ENCODE measurements at regions not wholly inside any gene's neighbourhood (a gene's known extent, or its start where the extent isn't known, plus 50 kb on each side); places are given as distances from the start of the nearest gene placed in this dataset.

GRCh38 chr13:103542648-103543047 lies 476.4 kb upstream of the SLC10A2 start:
- Histone ChIP-seq H4K20me1 (ENCODE audit: insufficient read depth, low read length) (no peaks in the 10 kb centered on the region), H3K9me3 (ENCODE audit: low read length) (no peaks in the 10 kb centered on the region), H3K9me2 (ENCODE audit: insufficient read depth, low read length) (no peaks in the 10 kb centered on the region), H2AFZ (ENCODE audit: low read length) (no peak overlapping the region), H3K4me3 (ENCODE audit: low read depth, low read length, poor library complexity, severe bottlenecking) (no peak overlapping the region), H3K4me1 (ENCODE audit: insufficient read depth, low read length, poor library complexity, severe bottlenecking) (no peaks in the 10 kb centered on the region), H3K4me2 (ENCODE audit: low read length) (no peak overlapping the region), H3K27ac (ENCODE audit: low read depth, low read length, poor library complexity, severe bottlenecking) (no peak overlapping the region), H3K79me2 (ENCODE audit: insufficient read depth, low read depth, low read length) (no peaks in the 10 kb centered on the region), H3K36me3 (ENCODE audit: insufficient read depth, low read length) (no peaks in the 10 kb centered on the region)
- no peak for TF ChIP-seq EZH2phosphoT487 (IDR thresholded peaks at IDR 0.05; ENCODE audit: borderline replicate concordance, low read depth, low read length)
- TF ChIP-seq, protein P1, sequence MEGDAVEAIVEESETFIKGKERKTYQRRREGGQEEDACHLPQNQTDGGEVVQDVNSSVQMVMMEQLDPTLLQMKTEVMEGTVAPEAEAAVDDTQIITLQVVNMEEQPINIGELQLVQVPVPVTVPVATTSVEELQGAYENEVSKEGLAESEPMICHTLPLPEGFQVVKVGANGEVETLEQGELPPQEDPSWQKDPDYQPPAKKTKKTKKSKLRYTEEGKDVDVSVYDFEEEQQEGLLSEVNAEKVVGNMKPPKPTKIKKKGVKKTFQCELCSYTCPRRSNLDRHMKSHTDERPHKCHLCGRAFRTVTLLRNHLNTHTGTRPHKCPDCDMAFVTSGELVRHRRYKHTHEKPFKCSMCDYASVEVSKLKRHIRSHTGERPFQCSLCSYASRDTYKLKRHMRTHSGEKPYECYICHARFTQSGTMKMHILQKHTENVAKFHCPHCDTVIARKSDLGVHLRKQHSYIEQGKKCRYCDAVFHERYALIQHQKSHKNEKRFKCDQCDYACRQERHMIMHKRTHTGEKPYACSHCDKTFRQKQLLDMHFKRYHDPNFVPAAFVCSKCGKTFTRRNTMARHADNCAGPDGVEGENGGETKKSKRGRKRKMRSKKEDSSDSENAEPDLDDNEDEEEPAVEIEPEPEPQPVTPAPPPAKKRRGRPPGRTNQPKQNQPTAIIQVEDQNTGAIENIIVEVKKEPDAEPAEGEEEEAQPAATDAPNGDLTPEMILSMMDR (conservative IDR thresholded peaks at IDR 0.05; ENCODE audit: low read length) = no peak
- DNase-seq (ENCODE audit: low spot score) = no peak
- CTCF ChIA-PET (ENCODE audit: unreplicated experiment) = no interaction called here
- BruUV-seq (replicated peaks) = no TSS peak
- POLR2A ChIA-PET = no interaction called here
- intact Hi-C loops (cut with micrococcal nuclease; ENCODE audit: unreplicated experiment) = no loop called here

GRCh38 chr13:103540382-103540765 lies 474.2 kb upstream of the SLC10A2 start:
- no peaks in the 10 kb centered on the region for H3K9me2 ChIP-seq (ENCODE audit: insufficient read depth, low read length)
- no peak overlapping the region for H3K27ac ChIP-seq (ENCODE audit: low read depth, low read length, poor library complexity, severe bottlenecking)
- no peaks in the 10 kb centered on the region for H3K4me1 ChIP-seq (ENCODE audit: insufficient read depth, low read length, poor library complexity, severe bottlenecking)
- no peaks in the 10 kb centered on the region for H4K20me1 ChIP-seq (ENCODE audit: insufficient read depth, low read length)
- ChIA-PET POLR2A (no interaction called here), CTCF (ENCODE audit: unreplicated experiment) (no interaction called here)
- H3K9me3 ChIP-seq (ENCODE audit: low read length) = no peaks in the 10 kb centered on the region
- no peak for TF ChIP-seq EZH2phosphoT487 (IDR thresholded peaks at IDR 0.05; ENCODE audit: borderline replicate concordance, low read depth, low read length)
- TF ChIP-seq, protein P1 (conservative IDR thresholded peaks at IDR 0.05; ENCODE audit: low read length) = no peak
- H3K36me3 ChIP-seq (ENCODE audit: insufficient read depth, low read length) = no peaks in the 10 kb centered on the region
- H3K4me3 ChIP-seq (ENCODE audit: low read depth, low read length, poor library complexity, severe bottlenecking) = no peak overlapping the region
- no peak overlapping the region for H3K4me2 ChIP-seq (ENCODE audit: low read length)
- no peaks in the 10 kb centered on the region for H3K79me2 ChIP-seq (ENCODE audit: insufficient read depth, low read depth, low read length)
- H2AFZ ChIP-seq (ENCODE audit: low read length) = no peak overlapping the region
- no peak for DNase-seq (ENCODE audit: low spot score)
- BruUV-seq (replicated peaks) = no TSS peak
- intact Hi-C loops (cut with micrococcal nuclease; ENCODE audit: unreplicated experiment) = no loop called here

- CTCF ChIA-PET (ENCODE audit: unreplicated experiment) = no interaction called here
- TF ChIP-seq, protein P1 (conservative IDR thresholded peaks at IDR 0.05; ENCODE audit: low read length) = no peak
- TF ChIP-seq EZH2phosphoT487 (IDR thresholded peaks at IDR 0.05; ENCODE audit: borderline replicate concordance, low read depth, low read length) = no peak
- intact Hi-C loops (cut with micrococcal nuclease; ENCODE audit: unreplicated experiment) = no loop called here
These were observed 473.6 kb upstream of the SLC10A2 start for GRCh38 chr13:103539721-103540381.

More at GRCh38 chr13:103539721-103540381, 473.6 kb upstream of the SLC10A2 start:
- no peaks in the 10 kb centered on the region for H4K20me1 ChIP-seq (ENCODE audit: insufficient read depth, low read length)
- no TSS peak for BruUV-seq (replicated peaks)
- no peaks in the 10 kb centered on the region for H3K36me3 ChIP-seq (ENCODE audit: insufficient read depth, low read length)
- no peak overlapping the region for H3K4me2 ChIP-seq (ENCODE audit: low read length)
- H2AFZ ChIP-seq (ENCODE audit: low read length) = no peak overlapping the region
- no peaks in the 10 kb centered on the region for H3K9me3 ChIP-seq (ENCODE audit: low read length)
- H3K4me1 ChIP-seq (ENCODE audit: insufficient read depth, low read length, poor library complexity, severe bottlenecking) = no peaks in the 10 kb centered on the region
- POLR2A ChIA-PET = interaction anchor here (0.6 kb wide), 1 partner anchor 967 kb away, joined by 4 read pairs; no protein-coding TSS in a partner anchor
- H3K9me2 ChIP-seq (ENCODE audit: insufficient read depth, low read length) = no peaks in the 10 kb centered on the region
- H3K79me2 ChIP-seq (ENCODE audit: insufficient read depth, low read depth, low read length) = no peaks in the 10 kb centered on the region
- no peak overlapping the region for H3K27ac ChIP-seq (ENCODE audit: low read depth, low read length, poor library complexity, severe bottlenecking)
- no peak overlapping the region for H3K4me3 ChIP-seq (ENCODE audit: low read depth, low read length, poor library complexity, severe bottlenecking)
- no peak for DNase-seq (ENCODE audit: low spot score)

All from OCI-LY7 (cell line).